Activated T-helper 17 cell treated with anti-CD3 and anti-CD28 coated beads, Interleukin-2, amount 50 U/mL, for 72 hours (primary cell): ENCODE measurements at regions not wholly inside any gene's neighbourhood (a gene's known extent, or its start where the extent isn't known, plus 50 kb on each side); places are given as distances from the start of the nearest gene placed in this dataset.

ENCODE experiments used
- ATAC-seq: fragments of 150-1000 bp; cut with Tn5 transposase; replicated peaks from 2 replicates; pipeline ENCODE4 v1.10.0; 2021; ENCODE audit warnings: mild to moderate bottlenecking, moderate library complexity
- H3K27ac Mint-ChIP-seq: one replicate; pipeline ENCODE4 v1.8.0; 2022; ENCODE audit warnings: mixed read lengths
- H3K27me3 Mint-ChIP-seq: one replicate; pipeline ENCODE4 v1.8.0; 2022; ENCODE audit warnings: mixed read lengths
- H3K36me3 Mint-ChIP-seq: one replicate; pipeline ENCODE4 v1.8.0; 2022; ENCODE audit warnings: low read depth, mild to moderate bottlenecking, mixed read lengths
- H3K4me1 Mint-ChIP-seq: one replicate; pipeline ENCODE4 v1.8.0; 2022; ENCODE audit warnings: mixed read lengths
- H3K4me3 Mint-ChIP-seq: one replicate; pipeline ENCODE4 v1.8.0; 2022; ENCODE audit warnings: mild to moderate bottlenecking, mixed read lengths
- H3K9me3 Mint-ChIP-seq: one replicate; pipeline ENCODE4 v1.8.0; 2022; ENCODE audit warnings: mixed read lengths

DNA sequence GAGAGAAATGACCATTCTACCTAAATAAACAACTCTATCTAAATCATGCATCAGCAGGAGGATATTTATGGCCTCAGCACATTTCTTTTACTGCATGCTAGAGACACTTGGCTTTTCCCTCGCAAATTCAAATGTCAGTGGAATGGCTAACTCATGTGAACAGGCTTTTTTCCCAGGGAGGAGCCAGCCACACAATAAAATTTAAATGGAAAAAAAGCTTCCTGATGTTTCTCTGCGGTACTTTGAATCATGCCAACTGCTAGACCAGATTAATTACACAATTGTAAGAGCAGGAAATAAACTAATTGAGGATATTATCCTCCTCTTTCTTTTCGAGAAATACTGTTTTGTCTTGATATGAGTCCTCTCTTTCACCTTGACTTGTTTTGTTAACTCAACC, 676.3 kb downstream of the IRS1 start:
- H3K36me3 Mint-ChIP-seq = no peaks in the 10 kb centered on the region
- H3K27ac Mint-ChIP-seq = no peak overlapping the region
- H3K27me3 Mint-ChIP-seq = peaks cover 4% of the 10 kb centered on the region
- H3K4me1 Mint-ChIP-seq = no peaks in the 10 kb centered on the region
- H3K9me3 Mint-ChIP-seq = no peaks in the 10 kb centered on the region
- no peak for ATAC-seq
- H3K4me3 Mint-ChIP-seq = no peak overlapping the region

GRCh38 chr2:226122041-226122440, 677.6 kb downstream of the IRS1 start:
- Mint-ChIP-seq H3K4me3 (no peak overlapping the region), H3K36me3 (no peaks in the 10 kb centered on the region), H3K27me3 (peaks cover 4% of the 10 kb centered on the region), H3K9me3 (no peaks in the 10 kb centered on the region), H3K27ac (no peak overlapping the region), H3K4me1 (no peaks in the 10 kb centered on the region)
- ATAC-seq = no peak

DNA sequence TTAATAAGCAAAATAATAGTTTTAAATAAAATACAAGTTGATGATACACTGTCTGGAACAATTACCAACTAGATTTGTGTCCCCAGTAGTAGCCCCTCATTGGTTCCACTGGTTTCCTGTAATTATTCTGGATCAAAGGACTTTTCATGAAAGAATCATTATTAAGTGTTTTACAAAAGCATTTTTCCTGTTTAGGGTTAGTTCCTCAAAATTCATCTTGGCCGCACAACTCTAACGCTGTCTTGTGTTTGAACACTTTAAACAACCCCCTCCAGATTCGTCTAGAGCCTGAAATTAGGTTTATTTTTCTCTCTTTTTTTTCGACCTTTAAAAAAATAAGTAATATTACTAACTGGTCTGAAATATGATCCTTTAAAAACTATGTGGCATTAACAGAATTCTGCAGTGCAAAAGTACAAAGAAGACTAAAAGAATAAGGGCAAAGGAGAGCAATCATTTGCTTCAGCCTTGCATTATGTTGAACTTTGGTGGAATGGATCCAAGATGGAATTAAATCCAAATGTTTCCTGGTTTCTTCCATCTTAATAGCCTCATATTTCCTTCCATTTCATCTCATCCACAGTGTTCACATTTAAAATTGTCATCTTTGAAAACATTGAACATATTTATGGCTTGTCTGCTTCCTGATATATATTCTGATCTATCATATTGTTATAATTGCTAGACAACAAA, 678.4 kb downstream of the IRS1 start:
- H3K36me3 Mint-ChIP-seq = no peaks in the 10 kb centered on the region
- peaks cover 4% of the 10 kb centered on the region for H3K27me3 Mint-ChIP-seq
- no peaks in the 10 kb centered on the region for H3K4me1 Mint-ChIP-seq
- no peak for ATAC-seq
- no peaks in the 10 kb centered on the region for H3K9me3 Mint-ChIP-seq
- H3K4me3 Mint-ChIP-seq = no peak overlapping the region
- H3K27ac Mint-ChIP-seq = no peak overlapping the region

GRCh38 chr2:226118471-226119429, 680.9 kb downstream of the IRS1 start:
- H3K4me1 Mint-ChIP-seq = no peaks in the 10 kb centered on the region
- no peaks in the 10 kb centered on the region for H3K36me3 Mint-ChIP-seq
- ATAC-seq = no peak
- H3K27me3 Mint-ChIP-seq = peaks cover 4% of the 10 kb centered on the region
- no peaks in the 10 kb centered on the region for H3K9me3 Mint-ChIP-seq
- no peak overlapping the region for H3K4me3 Mint-ChIP-seq
- H3K27ac Mint-ChIP-seq = no peak overlapping the region

- H3K4me1 Mint-ChIP-seq = no peaks in the 10 kb centered on the region
- no peaks in the 10 kb centered on the region for H3K36me3 Mint-ChIP-seq
- no peak overlapping the region for H3K4me3 Mint-ChIP-seq
- peaks cover 4% of the 10 kb centered on the region for H3K27me3 Mint-ChIP-seq
- no peaks in the 10 kb centered on the region for H3K9me3 Mint-ChIP-seq
- H3K27ac Mint-ChIP-seq = no peak overlapping the region
- no peak for ATAC-seq
These were observed 682.0 kb downstream of the IRS1 start for GRCh38 chr2:226117510-226118065.

- Mint-ChIP-seq H3K36me3 (no peaks in the 10 kb centered on the region), H3K4me3 (no peak overlapping the region), H3K27me3 (peaks cover under 1% of the 10 kb centered on the region), H3K4me1 (no peaks in the 10 kb centered on the region), H3K27ac (no peak overlapping the region), H3K9me3 (no peaks in the 10 kb centered on the region)
- ATAC-seq = no peak
These were observed 683.3 kb downstream of the IRS1 start for GRCh38 chr2:226116346-226116745.

- Mint-ChIP-seq H3K4me3 (no peak overlapping the region), H3K4me1 (no peaks in the 10 kb centered on the region), H3K27ac (no peak overlapping the region), H3K27me3 (no peaks in the 10 kb centered on the region), H3K36me3 (no peaks in the 10 kb centered on the region), H3K9me3 (no peaks in the 10 kb centered on the region)
- no peak for ATAC-seq
These were observed 683.8 kb downstream of the IRS1 start for GRCh38 chr2:226115832-226116200.

GRCh38 chr2:226115102-226115831, 684.4 kb downstream of the IRS1 start:
- no peak overlapping the region for H3K27ac Mint-ChIP-seq
- peak; percentile 95 for ATAC-seq
- no peaks in the 10 kb centered on the region for H3K4me1 Mint-ChIP-seq
- H3K27me3 Mint-ChIP-seq = no peaks in the 10 kb centered on the region
- no peak overlapping the region for H3K4me3 Mint-ChIP-seq
- no peaks in the 10 kb centered on the region for H3K36me3 Mint-ChIP-seq
- no peaks in the 10 kb centered on the region for H3K9me3 Mint-ChIP-seq

DNA sequence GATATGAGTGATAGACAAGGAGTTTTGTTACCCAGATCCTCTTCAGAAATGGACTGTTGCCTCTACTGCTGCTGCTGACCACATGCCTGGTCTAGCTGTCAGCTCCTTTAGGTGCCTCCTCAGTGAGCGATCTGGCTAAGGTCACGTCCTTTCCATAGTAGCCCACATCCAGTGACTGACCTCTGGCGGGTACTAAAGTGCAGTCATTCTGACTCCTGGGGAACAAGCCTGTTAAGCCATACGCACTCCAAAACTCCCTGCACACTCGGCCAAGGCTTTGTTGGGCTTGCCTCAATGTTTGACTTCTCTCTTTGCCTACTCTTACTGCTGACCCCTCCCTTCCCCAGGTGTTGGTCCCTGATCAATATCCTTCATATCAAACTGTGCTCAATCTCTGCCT, 685.2 kb downstream of the IRS1 start:
- Mint-ChIP-seq H3K27me3 (no peaks in the 10 kb centered on the region), H3K36me3 (no peaks in the 10 kb centered on the region), H3K27ac (no peak overlapping the region), H3K4me3 (no peak overlapping the region), H3K4me1 (no peaks in the 10 kb centered on the region), H3K9me3 (no peaks in the 10 kb centered on the region)
- no peak for ATAC-seq

GRCh38 chr2:226098861-226099745, 699.6 kb downstream of the NYAP2 start:
- Mint-ChIP-seq H3K4me3 (no peak overlapping the region), H3K27me3 (no peaks in the 10 kb centered on the region), H3K36me3 (no peaks in the 10 kb centered on the region), H3K4me1 (no peaks in the 10 kb centered on the region), H3K27ac (no peak overlapping the region), H3K9me3 (peaks cover under 1% of the 10 kb centered on the region)
- no peak for ATAC-seq

DNA sequence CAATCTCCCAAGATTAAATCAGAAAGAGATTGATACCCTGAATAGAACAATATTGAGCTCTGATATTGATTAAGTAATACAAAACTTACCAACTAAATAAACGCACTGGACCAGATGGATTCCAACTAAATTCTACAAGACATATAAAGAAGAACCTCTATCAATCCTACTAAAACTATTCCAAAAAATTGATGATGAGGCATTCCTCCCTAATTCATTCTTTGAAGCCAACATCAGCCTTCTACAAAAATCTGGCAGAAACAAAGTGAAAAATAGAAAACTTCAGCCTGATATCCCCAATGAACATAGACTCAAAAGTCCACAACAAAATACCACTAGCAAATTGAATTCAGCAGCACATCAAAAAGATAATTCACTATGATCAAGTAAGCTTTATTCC, 695.5 kb downstream of the NYAP2 start:
- no peak overlapping the region for H3K27ac Mint-ChIP-seq

DNA sequence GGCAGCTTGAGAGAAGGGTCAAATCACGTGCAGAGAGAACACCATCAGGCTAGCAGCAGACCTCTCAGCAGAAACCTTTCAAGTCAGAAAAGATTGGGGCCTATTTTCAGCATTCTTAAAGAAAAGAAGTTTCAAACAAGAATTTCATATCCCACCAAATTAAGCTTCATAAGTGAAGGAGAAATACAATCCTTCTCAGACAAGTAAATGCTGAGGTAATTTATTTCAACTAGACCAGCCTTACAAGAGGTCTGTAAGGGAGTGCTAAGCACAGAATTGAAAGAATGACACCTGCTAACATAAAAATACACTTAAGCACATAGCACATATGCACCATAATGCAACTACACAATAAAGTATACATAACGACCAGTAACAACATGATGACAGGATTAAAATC, 693.9 kb downstream of the NYAP2 start:
- no peak for ATAC-seq
- Mint-ChIP-seq H3K4me3 (no peak overlapping the region), H3K27ac (no peak overlapping the region), H3K4me1 (no peaks in the 10 kb centered on the region), H3K9me3 (peaks cover 4% of the 10 kb centered on the region), H3K36me3 (no peaks in the 10 kb centered on the region), H3K27me3 (no peaks in the 10 kb centered on the region)

More for the DNA sequence above, 695.5 kb downstream of the NYAP2 start:
- ATAC-seq = no peak
- H3K36me3 Mint-ChIP-seq = no peaks in the 10 kb centered on the region
- no peaks in the 10 kb centered on the region for H3K27me3 Mint-ChIP-seq
- no peak overlapping the region for H3K4me3 Mint-ChIP-seq
- H3K4me1 Mint-ChIP-seq = no peaks in the 10 kb centered on the region
- peaks cover 4% of the 10 kb centered on the region for H3K9me3 Mint-ChIP-seq

DNA sequence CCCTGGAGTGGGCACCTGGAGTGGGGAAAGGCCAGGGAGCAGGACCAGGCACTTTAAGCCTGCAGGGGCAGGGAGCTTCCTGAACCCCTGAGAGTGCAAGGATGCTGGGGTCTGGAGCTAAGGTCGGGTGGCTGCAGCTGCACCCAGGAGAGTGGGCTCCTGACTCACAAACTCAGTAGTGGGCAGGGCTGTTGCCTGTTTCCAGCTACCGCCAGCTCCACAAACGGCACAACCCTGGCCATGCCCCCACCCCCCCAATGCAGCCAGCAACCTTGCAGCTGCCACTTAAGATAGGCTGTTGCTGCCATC, 688.8 kb downstream of the NYAP2 start:
- ATAC-seq = no peak
- no peaks in the 10 kb centered on the region for H3K36me3 Mint-ChIP-seq
- H3K4me1 Mint-ChIP-seq = no peaks in the 10 kb centered on the region
- no peak overlapping the region for H3K4me3 Mint-ChIP-seq
- no peak overlapping the region for H3K27ac Mint-ChIP-seq
- H3K27me3 Mint-ChIP-seq = peaks cover 3% of the 10 kb centered on the region
- no peaks in the 10 kb centered on the region for H3K9me3 Mint-ChIP-seq
